ENCODE measurements at regions not wholly inside any gene's neighbourhood (a gene's known extent, or its start where the extent isn't known, plus 50 kb on each side); places are given as distances from the start of the nearest gene placed in this dataset.

DNA sequence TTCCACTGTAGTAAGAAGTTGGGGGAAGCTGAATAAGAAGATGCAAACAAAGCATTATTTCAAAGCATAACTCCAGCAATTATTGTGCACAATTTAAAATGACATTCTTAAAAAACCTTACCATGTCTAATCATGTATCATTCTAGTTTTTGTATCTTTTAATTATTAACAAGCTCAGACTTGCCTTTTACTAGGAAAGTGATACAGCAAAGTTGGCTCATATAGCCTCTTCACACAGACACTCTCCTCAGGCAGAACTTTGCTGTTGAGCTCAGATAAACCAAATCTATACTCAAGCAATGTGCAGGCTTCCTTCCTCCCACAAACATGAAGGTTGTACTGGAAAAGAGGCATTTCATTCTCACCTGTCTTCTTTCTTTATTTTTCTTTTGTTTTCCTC is 358.7 kb upstream of the EMCN start:
- no peaks in the 10 kb centered on the region for H3K79me2 ChIP-seq (ENCODE audit: insufficient read depth, low read length)
- TF ChIP-seq, protein P1, sequence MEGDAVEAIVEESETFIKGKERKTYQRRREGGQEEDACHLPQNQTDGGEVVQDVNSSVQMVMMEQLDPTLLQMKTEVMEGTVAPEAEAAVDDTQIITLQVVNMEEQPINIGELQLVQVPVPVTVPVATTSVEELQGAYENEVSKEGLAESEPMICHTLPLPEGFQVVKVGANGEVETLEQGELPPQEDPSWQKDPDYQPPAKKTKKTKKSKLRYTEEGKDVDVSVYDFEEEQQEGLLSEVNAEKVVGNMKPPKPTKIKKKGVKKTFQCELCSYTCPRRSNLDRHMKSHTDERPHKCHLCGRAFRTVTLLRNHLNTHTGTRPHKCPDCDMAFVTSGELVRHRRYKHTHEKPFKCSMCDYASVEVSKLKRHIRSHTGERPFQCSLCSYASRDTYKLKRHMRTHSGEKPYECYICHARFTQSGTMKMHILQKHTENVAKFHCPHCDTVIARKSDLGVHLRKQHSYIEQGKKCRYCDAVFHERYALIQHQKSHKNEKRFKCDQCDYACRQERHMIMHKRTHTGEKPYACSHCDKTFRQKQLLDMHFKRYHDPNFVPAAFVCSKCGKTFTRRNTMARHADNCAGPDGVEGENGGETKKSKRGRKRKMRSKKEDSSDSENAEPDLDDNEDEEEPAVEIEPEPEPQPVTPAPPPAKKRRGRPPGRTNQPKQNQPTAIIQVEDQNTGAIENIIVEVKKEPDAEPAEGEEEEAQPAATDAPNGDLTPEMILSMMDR (conservative IDR thresholded peaks at IDR 0.05), result no peak
- H2AK5ac ChIP-seq (ENCODE audit: insufficient read length, low read length), result no peak overlapping the region
- no peak for DNase-seq
- no peak overlapping the region for H3K9ac ChIP-seq (ENCODE audit: extremely low read depth, insufficient read length, low read length)
- no peak overlapping the region for H3K56ac ChIP-seq (ENCODE audit: insufficient read length, low read depth, low read length)
- no peak overlapping the region for H3K4ac ChIP-seq (ENCODE audit: low read depth, low read length)
- H3K9me3 ChIP-seq (ENCODE audit: control insufficient read depth, low read depth, low read length), result no peaks in the 10 kb centered on the region
- H3K14ac ChIP-seq (ENCODE audit: insufficient read depth, low read length), result no peak overlapping the region
- H4K5ac ChIP-seq (ENCODE audit: insufficient read length, low read depth, low read length), result no peak overlapping the region
- H3K4me2 ChIP-seq (ENCODE audit: insufficient read depth, insufficient read length, low read length), result no peak overlapping the region
- H4K20me1 ChIP-seq (ENCODE audit: control insufficient read depth, insufficient read depth, insufficient read length), result no peaks in the 10 kb centered on the region
- no peak overlapping the region for H2BK5ac ChIP-seq (ENCODE audit: insufficient read length, low read length)
- no peaks in the 10 kb centered on the region for H3K27me3 ChIP-seq (ENCODE audit: insufficient read depth, low read length)
- H3K4me1 ChIP-seq (ENCODE audit: insufficient read depth, low read length), result no peaks in the 10 kb centered on the region
- no peak overlapping the region for H3K18ac ChIP-seq (ENCODE audit: insufficient read length, low read depth, low read length)
- no peak overlapping the region for H2BK15ac ChIP-seq (ENCODE audit: low read depth, low read length)
- no peaks in the 10 kb centered on the region for H3K23me2 ChIP-seq (ENCODE audit: insufficient read length, low read depth, low read length, poor library complexity, severe bottlenecking)
- no peak overlapping the region for H2BK12ac ChIP-seq (ENCODE audit: insufficient read length, low read depth, low read length)
- no peak overlapping the region for H3K23ac ChIP-seq (ENCODE audit: insufficient read length, low read depth, low read length)
- no peak overlapping the region for H4K91ac ChIP-seq (ENCODE audit: insufficient read length, low read depth, low read length)
- no peak overlapping the region for H2AFZ ChIP-seq (ENCODE audit: low read length)
- Mint-ChIP-seq H3K36me3 (ENCODE audit: insufficient read depth in 1 of 3, low read depth in 3 of 3) (no peaks in the 10 kb centered on the region), H3K4me1 (peaks cover 2 to 12% of the 10 kb centered on the region in 2 experiments; a peak in 3 of 4 replicates), H3K4me3 (no peak overlapping the region), H3K27ac (no peak overlapping the region; a peak in 1 of 7 replicates), H3K27me3 (ENCODE audit: low read depth) (no peaks in the 10 kb centered on the region), H3K9me3 (no peaks in the 10 kb centered on the region)
- H3K27ac ChIP-seq (ENCODE audit: insufficient read length, low read depth, low read length), result no peak overlapping the region
- H3K79me1 ChIP-seq (ENCODE audit: insufficient read depth, low read depth, low read length, poor library complexity, severe bottlenecking), result no peaks in the 10 kb centered on the region
- H2BK20ac ChIP-seq (ENCODE audit: low read depth, low read length, poor library complexity, severe bottlenecking), result no peak overlapping the region
- no peak overlapping the region for H3T11ph ChIP-seq (ENCODE audit: low read length)
- H2BK120ac ChIP-seq (ENCODE audit: low read depth, low read length, poor library complexity, severe bottlenecking), result no peak overlapping the region
- H4K8ac ChIP-seq (replicated peaks; ENCODE audit: insufficient read length, low read depth, low read length), result no peak overlapping the region

All from H9 (cell line).